Ascending aorta (tissue), 2 donors: ENCODE measurements at regions not wholly inside any gene's neighbourhood (a gene's known extent, or its start where the extent isn't known, plus 50 kb on each side); places are given as distances from the start of the nearest gene placed in this dataset.

Experiments
- DNase-seq, 2 donors: peaks; one replicate each; pipeline ENCODE4 v3.0.0-alpha.2; 2019; ENCODE audit warnings: low spot score in 2 of 2
- H3K27ac ChIP-seq, 2 donors: fragments of 200-600 bp; sonication (generic); one replicate each; pipeline ENCODE4 v1.5.1; 2016 to 2017; ENCODE audit warnings: mild to moderate bottlenecking in 1 of 2
- H3K27me3 ChIP-seq: fragments of 200-600 bp; sonication (generic); one replicate; pipeline ENCODE4 v1.5.1; 2017
- H3K36me3 ChIP-seq, 2 donors: fragments of 200-600 bp; sonication (generic); one replicate each; pipeline ENCODE4 v1.5.1; 2016
- H3K4me1 ChIP-seq, 2 donors: fragments of 200-600 bp; sonication (generic); one replicate each; pipeline ENCODE4 v1.5.1; 2016 to 2017; ENCODE audit warnings: mild to moderate bottlenecking in 1 of 2
- H3K4me3 ChIP-seq, 2 donors: fragments of 200-600 bp; sonication (generic); one replicate each; pipeline ENCODE4 v1.5.1; 2016 to 2017; ENCODE audit warnings: mild to moderate bottlenecking in 1 of 2
- H3K9me3 ChIP-seq, 2 donors: fragments of 200-600 bp; sonication (generic); one replicate each; pipeline ENCODE4 v1.5.1; 2016
- intact Hi-C: fragments of 100-400 bp; cut with DNase I; formaldehyde crosslinking; loops from one replicate; pipeline ENCODE4 v1.15.1; 2023
- TF ChIP-seq, protein P1 (sequence below), 3 experiments: fragments of 200-600 bp in 2 of 3; fragments of 450-650 bp in 1 of 3; sonication (generic) in 2 of 3; IDR thresholded peaks; one replicate each; pipeline ENCODE4 v1.5.1; 2016 to 2019; ENCODE audit warnings: antibody characterized with exemption in 3 of 3, mild to moderate bottlenecking in 1 of 3, moderate library complexity in 1 of 3

DNA sequence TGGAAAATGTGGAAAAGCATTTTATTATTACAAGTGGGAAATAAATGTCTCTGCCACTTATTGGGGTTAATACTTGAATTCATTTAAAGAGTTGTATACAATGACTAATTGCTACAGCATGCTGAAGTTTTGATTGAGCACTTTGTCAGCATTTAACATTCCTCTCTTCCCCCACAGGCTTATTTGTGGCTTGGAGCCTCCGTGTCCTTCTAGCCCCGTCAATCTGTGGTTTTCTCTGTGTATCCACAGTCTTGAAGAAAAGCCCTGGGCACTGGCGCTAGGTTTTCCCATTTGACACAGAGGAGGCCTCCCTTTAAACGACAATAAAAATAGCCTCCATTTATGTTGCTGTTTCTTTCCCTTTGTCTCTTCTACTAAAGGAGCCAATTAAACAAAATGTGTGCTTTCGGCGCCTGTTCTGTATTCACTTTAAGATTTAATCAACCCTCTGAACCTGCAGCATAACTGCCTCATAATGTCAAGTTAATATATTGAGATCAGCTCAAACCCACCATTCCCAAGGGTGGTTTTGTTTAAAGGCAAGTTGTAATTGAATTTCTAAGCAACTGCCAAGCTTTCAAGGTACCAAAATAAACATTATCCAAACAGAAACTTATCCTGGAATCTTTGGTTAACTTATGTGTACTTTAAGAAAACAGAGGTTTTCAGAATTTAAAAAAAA, 92.9 kb upstream of the ADRA1D start:
- DNase-seq, result no peak
- Histone ChIP-seq H3K36me3 (no peaks in the 10 kb centered on the region), H3K4me3 (no peak overlapping the region), H3K4me1 (peaks cover 0 to 3% of the 10 kb centered on the region in 2 donors), H3K9me3 (no peaks in the 10 kb centered on the region), H3K27me3 (no peaks in the 10 kb centered on the region), H3K27ac (peak overlapping the region in 1 of 2 donors; percentile 60)
- intact Hi-C loops, result no loop called here
- TF ChIP-seq, protein P1, sequence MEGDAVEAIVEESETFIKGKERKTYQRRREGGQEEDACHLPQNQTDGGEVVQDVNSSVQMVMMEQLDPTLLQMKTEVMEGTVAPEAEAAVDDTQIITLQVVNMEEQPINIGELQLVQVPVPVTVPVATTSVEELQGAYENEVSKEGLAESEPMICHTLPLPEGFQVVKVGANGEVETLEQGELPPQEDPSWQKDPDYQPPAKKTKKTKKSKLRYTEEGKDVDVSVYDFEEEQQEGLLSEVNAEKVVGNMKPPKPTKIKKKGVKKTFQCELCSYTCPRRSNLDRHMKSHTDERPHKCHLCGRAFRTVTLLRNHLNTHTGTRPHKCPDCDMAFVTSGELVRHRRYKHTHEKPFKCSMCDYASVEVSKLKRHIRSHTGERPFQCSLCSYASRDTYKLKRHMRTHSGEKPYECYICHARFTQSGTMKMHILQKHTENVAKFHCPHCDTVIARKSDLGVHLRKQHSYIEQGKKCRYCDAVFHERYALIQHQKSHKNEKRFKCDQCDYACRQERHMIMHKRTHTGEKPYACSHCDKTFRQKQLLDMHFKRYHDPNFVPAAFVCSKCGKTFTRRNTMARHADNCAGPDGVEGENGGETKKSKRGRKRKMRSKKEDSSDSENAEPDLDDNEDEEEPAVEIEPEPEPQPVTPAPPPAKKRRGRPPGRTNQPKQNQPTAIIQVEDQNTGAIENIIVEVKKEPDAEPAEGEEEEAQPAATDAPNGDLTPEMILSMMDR (IDR thresholded peaks at IDR 0.05), result no peak

DNA sequence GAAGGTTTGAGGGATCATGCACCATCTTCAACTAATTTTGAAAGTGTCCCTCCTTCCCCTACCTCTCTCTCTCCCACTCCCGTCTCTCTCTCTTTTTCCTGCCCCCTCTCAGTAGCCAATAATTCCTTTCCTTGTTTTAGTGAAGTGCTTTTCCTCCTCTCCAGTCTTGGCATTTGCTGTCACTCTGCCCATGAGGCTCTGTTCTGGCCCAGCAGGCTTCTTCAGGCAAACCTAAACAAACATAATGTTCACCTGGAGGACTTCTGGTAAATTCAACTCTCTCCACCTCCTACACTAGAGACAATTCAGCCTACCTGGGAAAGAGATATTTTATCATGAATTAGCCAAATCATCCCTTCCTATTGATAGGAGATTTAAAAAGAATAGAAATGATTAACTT, 86.6 kb upstream of the ADRA1D start:
- intact Hi-C loops, result no loop called here
- Histone ChIP-seq H3K27ac (no peak overlapping the region), H3K4me1 (no peaks in the 10 kb centered on the region), H3K36me3 (no peaks in the 10 kb centered on the region), H3K27me3 (no peaks in the 10 kb centered on the region), H3K9me3 (no peaks in the 10 kb centered on the region), H3K4me3 (no peak overlapping the region)
- no peak for DNase-seq
- TF ChIP-seq, protein P1 (IDR thresholded peaks at IDR 0.05), result no peak

DNA sequence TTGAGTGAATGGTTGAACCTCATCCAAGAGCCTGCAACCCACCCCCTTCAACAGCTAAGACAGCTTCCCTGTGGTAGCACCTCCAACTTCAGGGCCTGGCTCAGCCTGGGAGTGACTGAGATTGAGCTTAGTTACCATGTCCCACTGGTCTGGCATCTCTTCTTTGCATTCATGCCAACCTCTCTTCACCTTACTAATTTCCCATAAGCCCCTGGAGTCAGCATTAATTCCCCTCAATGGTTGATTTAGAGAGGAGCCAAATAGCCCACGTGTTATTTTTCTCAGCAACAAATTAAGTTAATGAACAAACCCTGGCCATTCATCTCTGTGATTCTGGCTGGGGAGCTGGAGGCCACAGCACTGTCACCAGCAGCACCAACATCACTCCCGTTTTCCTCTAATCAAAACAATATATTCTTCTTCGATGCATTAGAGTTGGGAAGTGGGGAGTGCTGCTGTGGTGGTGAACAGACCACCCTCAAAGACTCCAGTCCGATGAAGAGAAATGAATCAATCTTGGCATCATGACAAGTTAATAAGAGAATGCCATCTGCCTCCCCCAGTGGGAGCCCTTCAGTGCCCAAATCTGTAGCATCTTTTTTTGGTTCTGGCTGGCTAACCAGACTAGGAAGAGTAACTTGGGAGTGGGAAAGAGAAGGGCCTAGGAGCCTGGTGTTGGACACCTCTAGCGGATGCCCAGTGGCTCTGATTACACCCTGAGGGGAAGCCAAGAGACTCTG, 83.2 kb upstream of the ADRA1D start:
- Histone ChIP-seq H3K9me3 (no peaks in the 10 kb centered on the region), H3K36me3 (no peaks in the 10 kb centered on the region), H3K4me3 (no peak overlapping the region), H3K27me3 (no peaks in the 10 kb centered on the region), H3K4me1 (peaks cover 0 to 9% of the 10 kb centered on the region in 2 donors), H3K27ac (no peak overlapping the region)
- intact Hi-C loops, result no loop called here
- DNase-seq, result no peak
- TF ChIP-seq, protein P1 (IDR thresholded peaks at IDR 0.05), result no peak

DNA sequence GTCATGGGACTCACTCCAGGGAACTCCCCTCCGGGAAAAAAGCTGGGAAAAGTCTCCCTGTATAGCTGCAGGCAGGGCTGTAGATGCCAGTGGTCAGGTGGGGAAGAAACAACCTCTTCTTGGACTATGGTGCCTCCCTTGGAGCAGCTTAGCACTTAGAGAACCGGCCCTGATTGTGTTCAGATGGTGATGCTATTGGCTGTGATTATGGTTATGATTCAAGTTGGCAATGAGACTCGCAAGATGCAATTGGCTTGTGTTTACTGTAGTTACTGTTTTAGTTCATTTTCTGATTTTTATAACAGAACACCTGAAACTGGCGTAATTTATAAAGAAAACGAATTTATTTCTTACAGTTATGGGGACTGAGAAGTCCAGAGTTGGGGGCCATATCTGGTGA, 80.9 kb upstream of the ADRA1D start:
- no peak for DNase-seq
- peaks cover 0 to 22% of the 10 kb centered on the region in 2 donors for H3K4me1 ChIP-seq
- TF ChIP-seq, protein P1 (IDR thresholded peaks at IDR 0.05), result no peak

DNA sequence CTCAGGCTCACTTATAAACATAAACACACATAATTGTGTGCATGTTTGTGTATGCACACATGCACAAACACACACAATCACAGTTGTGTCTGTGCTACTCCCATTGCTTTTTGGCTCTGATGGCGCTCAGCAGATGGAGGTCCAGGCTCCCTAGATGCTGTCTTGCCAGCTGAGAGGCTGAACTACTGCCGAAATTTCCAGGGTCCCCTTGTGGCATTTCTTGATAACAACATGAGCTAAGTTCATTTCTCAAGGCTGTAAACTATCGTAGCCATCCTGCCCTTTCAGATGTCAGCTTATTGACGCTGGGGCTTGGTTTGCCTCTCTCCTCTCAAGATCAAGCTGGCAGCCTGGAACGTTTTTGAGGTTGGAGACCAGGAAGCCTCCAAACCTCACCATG, 80.1 kb upstream of the ADRA1D start:
- Histone ChIP-seq H3K36me3 (no peaks in the 10 kb centered on the region), H3K9me3 (no peaks in the 10 kb centered on the region), H3K27me3 (no peaks in the 10 kb centered on the region), H3K27ac (no peak overlapping the region), H3K4me1 (peaks cover 0 to 23% of the 10 kb centered on the region in 2 donors), H3K4me3 (no peak overlapping the region)
- intact Hi-C loops, result loop anchor here (5.0 kb wide), 2 partner anchors 102 to 263 kb away; no protein-coding TSS in a partner anchor
- no peak for DNase-seq
- TF ChIP-seq, protein P1 (IDR thresholded peaks at IDR 0.05), result no peak

More for the DNA sequence above, 80.9 kb upstream of the ADRA1D start:
- intact Hi-C loops, result no loop called here
- no peak overlapping the region for H3K4me3 ChIP-seq
- no peaks in the 10 kb centered on the region for H3K36me3 ChIP-seq
- H3K27ac ChIP-seq, result no peak overlapping the region
- no peaks in the 10 kb centered on the region for H3K27me3 ChIP-seq
- no peaks in the 10 kb centered on the region for H3K9me3 ChIP-seq
